ENCODE measurements at regions not wholly inside any gene's neighbourhood (a gene's known extent, or its start where the extent isn't known, plus 50 kb on each side); places are given as distances from the start of the nearest gene placed in this dataset.
A peak's percentile ranks its signal among the peaks of the same experiment; 100 is the strongest.

GRCh38 chr4:59086410-59086809, 1976.2 kb upstream of the IGFBP7 start:
- DNase-seq: no peak

- DNase-seq: no peak
These were observed 1981.3 kb upstream of the IGFBP7 start for GRCh38 chr4:59091146-59092142.

- no peak for DNase-seq
These were observed 1984.3 kb upstream of the IGFBP7 start for GRCh38 chr4:59094505-59094904.

- no peak for DNase-seq
These were observed 1992.1 kb upstream of the IGFBP7 start for GRCh38 chr4:59102311-59102710.

GRCh38 chr4:59120287-59120814, 2010.2 kb upstream of the IGFBP7 start:
- DNase-seq: no peak

GRCh38 chr4:59122626-59123025, 2012.4 kb upstream of the IGFBP7 start:
- DNase-seq: no peak

GRCh38 chr4:59126159-59126558, 2016.0 kb upstream of the IGFBP7 start:
- DNase-seq: no peak

- DNase-seq: no peak
These were observed 2016.8 kb upstream of the IGFBP7 start for GRCh38 chr4:59127006-59127405.

GRCh38 chr4:59127743-59128142, 2017.6 kb upstream of the IGFBP7 start:
- DNase-seq: no peak

GRCh38 chr4:59135248-59135985, 2025.2 kb upstream of the IGFBP7 start:
- DNase-seq: no peak

GRCh38 chr4:59161249-59161648, 2038.9 kb upstream of the ADGRL3 start:
- no peak for DNase-seq

GRCh38 chr4:59175617-59176016, 2024.5 kb upstream of the ADGRL3 start:
- no peak for DNase-seq

GRCh38 chr4:59179372-59179771, 2020.8 kb upstream of the ADGRL3 start:
- DNase-seq: no peak

GRCh38 chr4:59180161-59180560, 2020.0 kb upstream of the ADGRL3 start:
- DNase-seq: no peak

- no peak for DNase-seq
These were observed 2019.2 kb upstream of the ADGRL3 start for GRCh38 chr4:59180969-59181368.

- DNase-seq: no peak
These were observed 2004.3 kb upstream of the ADGRL3 start for GRCh38 chr4:59195839-59196238.

GRCh38 chr4:59200992-59201391, 1999.1 kb upstream of the ADGRL3 start:
- no peak for DNase-seq

GRCh38 chr4:59217910-59218631, 1982.1 kb upstream of the ADGRL3 start:
- DNase-seq: no peak

- DNase-seq: peak; percentile 2
These were observed 1977.9 kb upstream of the ADGRL3 start for GRCh38 chr4:59222221-59222620.

- DNase-seq: no peak
These were observed 1976.7 kb upstream of the ADGRL3 start for GRCh38 chr4:59223292-59223941.

- DNase-seq: no peak
These were observed 1961.9 kb upstream of the ADGRL3 start for GRCh38 chr4:59238212-59238611.

GRCh38 chr4:59240011-59240410, 1960.1 kb upstream of the ADGRL3 start:
- DNase-seq: no peak
